ENCODE measurements at regions not wholly inside any gene's neighbourhood (a gene's known extent, or its start where the extent isn't known, plus 50 kb on each side); places are given as distances from the start of the nearest gene placed in this dataset.

DNA sequence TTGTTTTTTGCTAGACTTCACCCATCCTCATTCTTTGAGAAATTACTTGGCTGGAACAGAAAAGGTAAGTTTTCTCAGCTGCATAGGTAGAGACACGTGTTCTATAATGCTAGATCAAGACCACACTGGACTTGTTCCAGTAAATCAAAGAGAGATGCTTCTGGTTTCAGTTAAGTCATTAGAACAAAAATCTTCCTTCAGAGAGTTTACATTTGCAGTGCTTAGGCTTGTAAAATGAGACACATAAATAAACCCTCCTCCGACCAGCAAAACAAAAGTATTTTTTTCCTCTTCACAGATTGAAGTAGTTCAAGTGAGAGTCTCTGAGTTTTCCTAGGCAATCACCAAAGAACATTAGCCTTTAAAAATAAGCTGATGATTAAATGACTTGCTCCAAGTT, 87.3 kb upstream of the PROK2 start:
- no peak for DNase-seq (ENCODE audit: low spot score)
- no peak overlapping the region for H3K23ac ChIP-seq (ENCODE audit: low read depth, low read length, poor library complexity)
- no peak overlapping the region for H3K4ac ChIP-seq (ENCODE audit: low read length)
- no peaks in the 10 kb centered on the region for H3K27me3 ChIP-seq (ENCODE audit: control insufficient read depth in 3 of 3, insufficient read depth in 3 of 3, low read depth in 1 of 3, low read length in 3 of 3)
- H2BK5ac ChIP-seq (ENCODE audit: low read length): no peak overlapping the region
- peaks cover 0 to 1% of the 10 kb centered on the region in 2 donors for H3K9me3 ChIP-seq (replicated peaks in 1 of 2; ENCODE audit: control insufficient read depth in 2 of 2, insufficient read depth in 1 of 2, low read depth in 1 of 2, low read length in 2 of 2)
- no peak overlapping the region for H3K18ac ChIP-seq (ENCODE audit: low read length)
- no peak overlapping the region for H2BK15ac ChIP-seq (ENCODE audit: low read length)
- no peaks in the 10 kb centered on the region for H3K36me3 ChIP-seq (replicated peaks in 1 of 2; ENCODE audit: control insufficient read depth in 2 of 2, insufficient read depth in 2 of 2, low read length in 2 of 2)
- no peaks in the 10 kb centered on the region for H3K79me1 ChIP-seq (ENCODE audit: low read depth, low read length)
- H3K14ac ChIP-seq (ENCODE audit: low read length): no peak overlapping the region
- H2BK12ac ChIP-seq (ENCODE audit: low read length): no peak overlapping the region
- H3K4me3 ChIP-seq (ENCODE audit: low read length in 2 of 2): no peak overlapping the region
- H2AK5ac ChIP-seq (ENCODE audit: low read depth, low read length): no peak overlapping the region
- no CpG with 5 or more reads among the region's 2 CpGs for WGBS, 2 donors (ENCODE audit: extremely low coverage in 2 of 2, insufficient read length in 2 of 2, insufficient replicate concordance in 1 of 2)
- no peak overlapping the region for H3K9ac ChIP-seq (ENCODE audit: low read depth, low read length, poor library complexity)
- H3K27ac ChIP-seq (replicated peaks; ENCODE audit: low read length): no peak overlapping the region
- no peaks in the 10 kb centered on the region for H3K4me1 ChIP-seq (ENCODE audit: control insufficient read depth in 2 of 2, insufficient read depth in 1 of 2, low read depth in 1 of 2, low read length in 2 of 2)
- H4K8ac ChIP-seq (ENCODE audit: low read depth, low read length): no peak overlapping the region
- no peak overlapping the region for H2BK120ac ChIP-seq (ENCODE audit: low read depth, low read length)
- no peak overlapping the region for H3K4me2 ChIP-seq (ENCODE audit: insufficient read depth, low read length, poor library complexity, severe bottlenecking)
- H2AFZ ChIP-seq (ENCODE audit: low read length): no peak overlapping the region
- no peak overlapping the region for H4K91ac ChIP-seq (ENCODE audit: low read depth, low read length, poor library complexity)

DNA sequence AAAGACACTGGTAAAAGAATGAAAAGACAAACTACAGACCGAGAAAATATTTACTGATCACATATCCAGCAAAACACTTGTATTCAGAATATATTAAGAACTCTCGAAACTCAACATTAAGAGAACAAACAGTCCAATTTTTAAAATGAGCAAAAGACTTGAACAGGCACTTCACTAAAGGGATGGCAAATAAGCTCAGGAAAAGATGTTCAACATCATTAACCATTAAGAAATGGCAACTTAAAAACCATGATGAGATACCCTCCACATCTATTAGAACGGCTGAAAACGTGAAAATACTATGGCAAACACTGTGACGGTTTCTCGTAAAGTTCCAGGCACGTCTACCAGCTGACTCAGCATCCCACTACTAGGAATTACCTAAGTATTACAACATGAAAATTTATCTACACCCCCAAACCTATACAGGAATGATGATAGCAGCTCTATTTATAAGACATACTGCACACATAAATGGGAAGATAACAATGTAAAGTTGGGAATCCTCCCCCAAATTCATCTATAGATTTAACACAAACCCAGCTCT, 86.1 kb upstream of the PROK2 start:
- no peak overlapping the region for H3K4ac ChIP-seq (ENCODE audit: low read length)
- H3K9me3 ChIP-seq (replicated peaks in 1 of 2; ENCODE audit: control insufficient read depth in 2 of 2, insufficient read depth in 1 of 2, low read depth in 1 of 2, low read length in 2 of 2): peaks cover 0 to 1% of the 10 kb centered on the region in 2 donors
- no peak overlapping the region for H3K14ac ChIP-seq (ENCODE audit: low read length)
- H3K4me2 ChIP-seq (ENCODE audit: insufficient read depth, low read length, poor library complexity, severe bottlenecking): no peak overlapping the region
- H2BK120ac ChIP-seq (ENCODE audit: low read depth, low read length): no peak overlapping the region
- no peaks in the 10 kb centered on the region for H3K79me1 ChIP-seq (ENCODE audit: low read depth, low read length)
- H3K27ac ChIP-seq (replicated peaks; ENCODE audit: low read length): no peak overlapping the region
- H3K4me1 ChIP-seq (ENCODE audit: control insufficient read depth in 2 of 2, insufficient read depth in 1 of 2, low read depth in 1 of 2, low read length in 2 of 2): no peaks in the 10 kb centered on the region
- no peak overlapping the region for H2BK12ac ChIP-seq (ENCODE audit: low read length)
- no peak overlapping the region for H3K4me3 ChIP-seq (ENCODE audit: low read length in 2 of 2)
- no peak overlapping the region for H4K8ac ChIP-seq (ENCODE audit: low read depth, low read length)
- no peak overlapping the region for H2AFZ ChIP-seq (ENCODE audit: low read length)
- no peak overlapping the region for H2AK5ac ChIP-seq (ENCODE audit: low read depth, low read length)
- no peaks in the 10 kb centered on the region for H3K36me3 ChIP-seq (replicated peaks in 1 of 2; ENCODE audit: control insufficient read depth in 2 of 2, insufficient read depth in 2 of 2, low read length in 2 of 2)
- no peaks in the 10 kb centered on the region for H3K27me3 ChIP-seq (ENCODE audit: control insufficient read depth in 3 of 3, insufficient read depth in 3 of 3, low read depth in 1 of 3, low read length in 3 of 3)
- H3K9ac ChIP-seq (ENCODE audit: low read depth, low read length, poor library complexity): no peak overlapping the region
- no peak overlapping the region for H2BK15ac ChIP-seq (ENCODE audit: low read length)
- no CpG with 5 or more reads among the region's 7 CpGs for WGBS, 2 donors (ENCODE audit: extremely low coverage in 2 of 2, insufficient read length in 2 of 2, insufficient replicate concordance in 1 of 2)
- H3K18ac ChIP-seq (ENCODE audit: low read length): no peak overlapping the region
- no peak for DNase-seq (ENCODE audit: low spot score)
- no peak overlapping the region for H2BK5ac ChIP-seq (ENCODE audit: low read length)
- H3K23ac ChIP-seq (ENCODE audit: low read depth, low read length, poor library complexity): no peak overlapping the region
- H4K91ac ChIP-seq (ENCODE audit: low read depth, low read length, poor library complexity): no peak overlapping the region

DNA sequence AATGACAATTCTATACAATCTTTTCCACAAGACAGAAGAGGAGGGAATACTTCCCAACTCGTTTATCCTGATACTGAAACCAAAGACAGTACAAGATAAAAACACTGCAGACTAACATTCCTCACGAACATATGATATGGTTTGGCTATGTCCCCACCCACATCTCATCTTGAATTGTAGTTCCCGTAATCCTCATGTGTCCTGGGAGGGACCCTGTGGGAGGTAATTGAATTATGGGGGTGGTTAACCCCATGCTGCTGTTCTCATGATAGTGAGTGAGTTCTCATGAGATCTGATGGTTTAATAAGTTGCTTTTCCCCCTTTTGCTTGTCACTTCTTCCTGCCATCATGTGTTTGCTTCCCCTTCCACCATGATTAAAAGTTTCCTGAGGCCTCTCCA, 83.9 kb upstream of the PROK2 start:
- H3K27me3 ChIP-seq (ENCODE audit: control insufficient read depth in 3 of 3, insufficient read depth in 3 of 3, low read depth in 1 of 3, low read length in 3 of 3): no peaks in the 10 kb centered on the region
- no peak overlapping the region for H3K9ac ChIP-seq (ENCODE audit: low read depth, low read length, poor library complexity)
- no peak overlapping the region for H3K27ac ChIP-seq (replicated peaks; ENCODE audit: low read length)
- H2AFZ ChIP-seq (ENCODE audit: low read length): no peak overlapping the region
- no peaks in the 10 kb centered on the region for H3K79me1 ChIP-seq (ENCODE audit: low read depth, low read length)
- H4K8ac ChIP-seq (ENCODE audit: low read depth, low read length): no peak overlapping the region
- no peak overlapping the region for H3K4me2 ChIP-seq (ENCODE audit: insufficient read depth, low read length, poor library complexity, severe bottlenecking)
- H3K14ac ChIP-seq (ENCODE audit: low read length): no peak overlapping the region
- WGBS, 2 donors (ENCODE audit: extremely low coverage in 2 of 2, insufficient read length in 2 of 2, insufficient replicate concordance in 1 of 2): no CpG with 5 or more reads among the region's 3 CpGs
- H3K4me1 ChIP-seq (ENCODE audit: control insufficient read depth in 2 of 2, insufficient read depth in 1 of 2, low read depth in 1 of 2, low read length in 2 of 2): no peaks in the 10 kb centered on the region
- no peak overlapping the region for H2AK5ac ChIP-seq (ENCODE audit: low read depth, low read length)
- H4K91ac ChIP-seq (ENCODE audit: low read depth, low read length, poor library complexity): no peak overlapping the region
- no peak overlapping the region for H3K4ac ChIP-seq (ENCODE audit: low read length)
- no peak overlapping the region for H2BK12ac ChIP-seq (ENCODE audit: low read length)
- no peaks in the 10 kb centered on the region for H3K36me3 ChIP-seq (replicated peaks in 1 of 2; ENCODE audit: control insufficient read depth in 2 of 2, insufficient read depth in 2 of 2, low read length in 2 of 2)
- no peak overlapping the region for H2BK15ac ChIP-seq (ENCODE audit: low read length)
- H3K9me3 ChIP-seq (replicated peaks in 1 of 2; ENCODE audit: control insufficient read depth in 2 of 2, insufficient read depth in 1 of 2, low read depth in 1 of 2, low read length in 2 of 2): peaks cover 0 to 1% of the 10 kb centered on the region in 2 donors
- DNase-seq (ENCODE audit: low spot score): no peak
- H2BK5ac ChIP-seq (ENCODE audit: low read length): no peak overlapping the region
- H3K18ac ChIP-seq (ENCODE audit: low read length): no peak overlapping the region
- no peak overlapping the region for H3K4me3 ChIP-seq (ENCODE audit: low read length in 2 of 2)
- no peak overlapping the region for H3K23ac ChIP-seq (ENCODE audit: low read depth, low read length, poor library complexity)
- H2BK120ac ChIP-seq (ENCODE audit: low read depth, low read length): no peak overlapping the region

DNA sequence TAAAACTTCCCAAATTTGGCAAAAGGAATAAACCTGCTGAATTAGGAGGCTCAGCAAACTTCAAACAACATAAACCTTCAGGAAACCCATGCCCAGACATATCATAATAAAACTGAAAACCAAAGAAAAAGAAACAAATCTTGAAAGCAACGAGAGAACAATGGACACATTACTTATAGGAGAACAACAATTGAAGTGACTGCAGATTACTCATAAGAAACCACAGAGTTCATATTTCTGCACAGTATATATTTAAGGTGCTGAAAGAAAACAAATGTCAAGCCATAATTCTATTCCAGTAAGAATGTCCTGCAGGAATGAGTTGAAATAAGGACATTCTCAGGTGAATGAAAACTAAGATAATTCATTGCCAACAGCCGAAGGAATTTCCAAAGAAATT, 80.8 kb upstream of the PROK2 start:
- Histone ChIP-seq H2AFZ (ENCODE audit: low read length) (no peak overlapping the region), H3K27ac (replicated peaks; ENCODE audit: low read length) (no peak overlapping the region), H3K79me1 (ENCODE audit: low read depth, low read length) (no peaks in the 10 kb centered on the region), H3K4me3 (ENCODE audit: low read length in 2 of 2) (no peak overlapping the region), H3K14ac (ENCODE audit: low read length) (no peak overlapping the region), H2BK15ac (ENCODE audit: low read length) (no peak overlapping the region), H2BK12ac (ENCODE audit: low read length) (no peak overlapping the region), H4K8ac (ENCODE audit: low read depth, low read length) (no peak overlapping the region), H2BK120ac (ENCODE audit: low read depth, low read length) (no peak overlapping the region), H3K9ac (ENCODE audit: low read depth, low read length, poor library complexity) (no peak overlapping the region), H2BK5ac (ENCODE audit: low read length) (no peak overlapping the region), H3K27me3 (ENCODE audit: control insufficient read depth in 3 of 3, insufficient read depth in 3 of 3, low read depth in 1 of 3, low read length in 3 of 3) (no peaks in the 10 kb centered on the region), H3K4me2 (ENCODE audit: insufficient read depth, low read length, poor library complexity, severe bottlenecking) (no peak overlapping the region), H3K4me1 (ENCODE audit: control insufficient read depth in 2 of 2, insufficient read depth in 1 of 2, low read depth in 1 of 2, low read length in 2 of 2) (no peaks in the 10 kb centered on the region), H4K91ac (ENCODE audit: low read depth, low read length, poor library complexity) (no peak overlapping the region), H3K18ac (ENCODE audit: low read length) (no peak overlapping the region), H3K36me3 (replicated peaks in 1 of 2; ENCODE audit: control insufficient read depth in 2 of 2, insufficient read depth in 2 of 2, low read length in 2 of 2) (no peaks in the 10 kb centered on the region), H3K4ac (ENCODE audit: low read length) (no peak overlapping the region), H3K23ac (ENCODE audit: low read depth, low read length, poor library complexity) (no peak overlapping the region), H2AK5ac (ENCODE audit: low read depth, low read length) (no peak overlapping the region), H3K9me3 (replicated peaks in 1 of 2; ENCODE audit: control insufficient read depth in 2 of 2, insufficient read depth in 1 of 2, low read depth in 1 of 2, low read length in 2 of 2) (peaks cover 0 to 3% of the 10 kb centered on the region in 2 donors)
- no CpG with 5 or more reads among the region's 2 CpGs for WGBS, 2 donors (ENCODE audit: extremely low coverage in 2 of 2, insufficient read length in 2 of 2, insufficient replicate concordance in 1 of 2)
- DNase-seq (ENCODE audit: low spot score): no peak

All from neuronal stem cell (in vitro differentiated cells).